ENCODE measurements at regions not wholly inside any gene's neighbourhood (a gene's known extent, or its start where the extent isn't known, plus 50 kb on each side); places are given as distances from the start of the nearest gene placed in this dataset.

GRCh38 chr9:4425319-4426045 is 64.8 kb upstream of the SLC1A1 start:
- no peaks in the 10 kb centered on the region for H3K4me1 ChIP-seq (ENCODE audit: insufficient read depth, low read length, severe bottlenecking)
- H4K20me1 ChIP-seq (ENCODE audit: insufficient read depth, low read length) = no peaks in the 10 kb centered on the region
- no peak overlapping the region for H3K4me3 ChIP-seq (ENCODE audit: low read depth, low read length, poor library complexity, severe bottlenecking)
- no peaks in the 10 kb centered on the region for H3F3A ChIP-seq (ENCODE audit: insufficient read depth, low read length)
- H3K36me3 ChIP-seq (ENCODE audit: insufficient read depth, low read length) = no peaks in the 10 kb centered on the region
- H3K79me2 ChIP-seq (ENCODE audit: insufficient read depth, low read length) = no peaks in the 10 kb centered on the region
- no peak overlapping the region for H2AFZ ChIP-seq (ENCODE audit: low read length)
- no peak overlapping the region for H3K9ac ChIP-seq (ENCODE audit: low read length)
- H3K9me3 ChIP-seq (ENCODE audit: low read length) = no peaks in the 10 kb centered on the region
- no peaks in the 10 kb centered on the region for H3K27me3 ChIP-seq (ENCODE audit: insufficient read depth, low read length)
- no peak for TF ChIP-seq EZH2 (IDR thresholded peaks at IDR 0.05; ENCODE audit: borderline replicate concordance, low read length)
- no peak for TF ChIP-seq CTCF (IDR thresholded peaks at IDR 0.05; ENCODE audit: low read length)
- H3K27ac ChIP-seq (ENCODE audit: low read depth, low read length, poor library complexity, severe bottlenecking) = no peak overlapping the region
- no peak overlapping the region for H3K4me2 ChIP-seq (ENCODE audit: low read length)
- H3K9me2 ChIP-seq (ENCODE audit: low read depth, low read length) = no peaks in the 10 kb centered on the region

- H3K27ac ChIP-seq (ENCODE audit: low read depth, low read length, poor library complexity, severe bottlenecking) = no peak overlapping the region
- no peaks in the 10 kb centered on the region for H3K9me2 ChIP-seq (ENCODE audit: low read depth, low read length)
- no peaks in the 10 kb centered on the region for H3K79me2 ChIP-seq (ENCODE audit: insufficient read depth, low read length)
- no peak overlapping the region for H2AFZ ChIP-seq (ENCODE audit: low read length)
- H4K20me1 ChIP-seq (ENCODE audit: insufficient read depth, low read length) = no peaks in the 10 kb centered on the region
- no peak overlapping the region for H3K4me3 ChIP-seq (ENCODE audit: low read depth, low read length, poor library complexity, severe bottlenecking)
- no peaks in the 10 kb centered on the region for H3K27me3 ChIP-seq (ENCODE audit: insufficient read depth, low read length)
- no peak overlapping the region for H3K4me2 ChIP-seq (ENCODE audit: low read length)
- H3K9me3 ChIP-seq (ENCODE audit: low read length) = no peaks in the 10 kb centered on the region
- TF ChIP-seq EZH2 (IDR thresholded peaks at IDR 0.05; ENCODE audit: borderline replicate concordance, low read length) (no peak), CTCF (IDR thresholded peaks at IDR 0.05; ENCODE audit: low read length) (no peak)
- H3F3A ChIP-seq (ENCODE audit: insufficient read depth, low read length) = no peaks in the 10 kb centered on the region
- H3K4me1 ChIP-seq (ENCODE audit: insufficient read depth, low read length, severe bottlenecking) = no peaks in the 10 kb centered on the region
- H3K9ac ChIP-seq (ENCODE audit: low read length) = no peak overlapping the region
- H3K36me3 ChIP-seq (ENCODE audit: insufficient read depth, low read length) = no peaks in the 10 kb centered on the region
These were observed 65.4 kb upstream of the SLC1A1 start for GRCh38 chr9:4424891-4425290.

- Histone ChIP-seq H3K4me3 (ENCODE audit: low read depth, low read length, poor library complexity, severe bottlenecking) (no peak overlapping the region), H2AFZ (ENCODE audit: low read length) (no peak overlapping the region), H3K79me2 (ENCODE audit: insufficient read depth, low read length) (no peaks in the 10 kb centered on the region), H3K36me3 (ENCODE audit: insufficient read depth, low read length) (no peaks in the 10 kb centered on the region), H3K4me2 (ENCODE audit: low read length) (no peak overlapping the region), H3F3A (ENCODE audit: insufficient read depth, low read length) (no peaks in the 10 kb centered on the region), H3K4me1 (ENCODE audit: insufficient read depth, low read length, severe bottlenecking) (no peaks in the 10 kb centered on the region), H3K27ac (ENCODE audit: low read depth, low read length, poor library complexity, severe bottlenecking) (no peak overlapping the region), H4K20me1 (ENCODE audit: insufficient read depth, low read length) (no peaks in the 10 kb centered on the region), H3K9ac (ENCODE audit: low read length) (no peak overlapping the region), H3K9me2 (ENCODE audit: low read depth, low read length) (no peaks in the 10 kb centered on the region), H3K9me3 (ENCODE audit: low read length) (no peaks in the 10 kb centered on the region), H3K27me3 (ENCODE audit: insufficient read depth, low read length) (no peaks in the 10 kb centered on the region)
- TF ChIP-seq EZH2 (IDR thresholded peaks at IDR 0.05; ENCODE audit: borderline replicate concordance, low read length) (no peak), CTCF (IDR thresholded peaks at IDR 0.05; ENCODE audit: low read length) (no peak)
These were observed 66.2 kb upstream of the SLC1A1 start for GRCh38 chr9:4424038-4424437.

Measured in OCI-LY1 (cell line).